GM23338 (cell line): ENCODE measurements at regions not wholly inside any gene's neighbourhood (a gene's known extent, or its start where the extent isn't known, plus 50 kb on each side); places are given as distances from the start of the nearest gene placed in this dataset.

Experiments
- ATAC-seq: fragments of 200-7000 bp; cut with Tn5 transposase; 3 replicates; pipeline ENCODE4 v1.9.1; 2020
- DNase-seq: peaks from one replicate; pipeline ENCODE4 v3.0.0-alpha.2; 2015; ENCODE audit warnings: low spot score
- H2AFZ ChIP-seq: fragments of 200-600 bp; sonication (generic); 2 replicates; pipeline ENCODE4 v1.8.0; 2016; ENCODE audit warnings: antibody characterized with exemption, mild to moderate bottlenecking, moderate library complexity
- H3F3A ChIP-seq: fragments of 200-600 bp; sonication (generic); replicated peaks from 2 replicates; pipeline ENCODE4 v1.8.0; 2017; ENCODE audit warnings: antibody characterized with exemption, mixed run types, low read depth
- H3K27ac ChIP-seq: fragments of 200-600 bp; sonication (generic); 2 replicates; pipeline ENCODE4 v1.6.1; 2016; ENCODE audit warnings: low read depth
- H3K27me3 ChIP-seq: fragments of 200-600 bp; sonication (generic); 2 replicates; pipeline ENCODE4 v1.8.0; 2016; ENCODE audit warnings: mild to moderate bottlenecking, mixed run types, moderate library complexity; ENCODE audit not compliant: insufficient read depth
- H3K36me3 ChIP-seq: fragments of 200-600 bp; sonication (generic); 2 replicates; pipeline ENCODE4 v1.8.0; 2016; ENCODE audit warnings: mild to moderate bottlenecking; ENCODE audit not compliant: insufficient read depth
- H3K4me1 ChIP-seq: fragments of 200-600 bp; sonication (generic); 2 replicates; pipeline ENCODE4 v1.8.0; 2016; ENCODE audit warnings: mild to moderate bottlenecking, moderate library complexity; ENCODE audit not compliant: insufficient read depth
- H3K4me2 ChIP-seq: fragments of 200-600 bp; sonication (generic); 2 replicates; pipeline ENCODE4 v1.7.1; 2017; ENCODE audit warnings: mixed run types
- H3K4me3 ChIP-seq: fragments of 200-600 bp; sonication (generic); 2 replicates; pipeline ENCODE4 v1.6.1; 2016; ENCODE audit warnings: mixed run types
- H3K79me2 ChIP-seq: fragments of 200-600 bp; sonication (generic); replicated peaks from 2 replicates; pipeline ENCODE4 v1.8.0; 2017; ENCODE audit warnings: mild to moderate bottlenecking; ENCODE audit not compliant: insufficient read depth
- H3K9me2 ChIP-seq: fragments of 200-600 bp; sonication (generic); 2 replicates; pipeline ENCODE4 v1.8.0; 2017; ENCODE audit not compliant: insufficient read depth
- H4K20me1 ChIP-seq: fragments of 200-600 bp; sonication (generic); replicated peaks from 2 replicates; pipeline ENCODE4 v1.8.0; 2017; ENCODE audit warnings: mild to moderate bottlenecking; ENCODE audit not compliant: insufficient read depth
- H3K27ac Mint-ChIP-seq: 2 replicates; pipeline ENCODE4 v1.8.0; 2020; ENCODE audit warnings: inconsistent platforms, mild to moderate bottlenecking, moderate library complexity, mixed read lengths
- H3K27me3 Mint-ChIP-seq: 3 replicates; pipeline ENCODE4 v1.8.0; 2022; ENCODE audit warnings: low read depth, mild to moderate bottlenecking, moderate library complexity, mixed read lengths, inconsistent platforms; ENCODE audit not compliant: insufficient read depth, poor library complexity
- H3K36me3 Mint-ChIP-seq: 3 replicates; pipeline ENCODE4 v1.8.0; 2021; ENCODE audit warnings: low read depth, mild to moderate bottlenecking, inconsistent platforms, moderate library complexity, mixed read lengths
- H3K4me1 Mint-ChIP-seq: 3 replicates; pipeline ENCODE4 v1.8.0; 2020; ENCODE audit warnings: mild to moderate bottlenecking, inconsistent platforms, mixed read lengths
- H3K4me3 Mint-ChIP-seq: 3 replicates; pipeline ENCODE4 v1.8.0; 2021; ENCODE audit warnings: moderate library complexity, mild to moderate bottlenecking, inconsistent platforms, mixed read lengths
- H3K9me3 Mint-ChIP-seq: 3 replicates; pipeline ENCODE4 v1.8.0; 2020; ENCODE audit warnings: moderate library complexity, mild to moderate bottlenecking, inconsistent platforms, mixed read lengths
- CREB1 ChIP-seq: fragments of 250-450 bp; sonication (Bioruptor Pico); IDR thresholded peaks from 2 replicates; pipeline ENCODE4 v1.5.0; 2020; ENCODE audit warnings: low read depth, mild to moderate bottlenecking, moderate library complexity
- EZH2 ChIP-seq: fragments of 200-600 bp; sonication (generic); IDR thresholded peaks from one replicate; pipeline ENCODE4 v1.8.0; 2017; ENCODE audit warnings: antibody characterized with exemption, mild to moderate bottlenecking, low read depth; ENCODE audit not compliant: unreplicated experiment
- EZH2phosphoT487 ChIP-seq: fragments of 200-600 bp; sonication (generic); IDR thresholded peaks from one replicate; pipeline ENCODE4 v1.8.1; 2018; ENCODE audit warnings: antibody characterized with exemption; ENCODE audit not compliant: unreplicated experiment
- JUNB ChIP-seq: IDR thresholded peaks from one replicate; pipeline ENCODE4 v1.6.1; 2016; ENCODE audit warnings: antibody characterized with exemption; ENCODE audit not compliant: unreplicated experiment
- NANOG ChIP-seq: IDR thresholded peaks from 2 replicates; pipeline ENCODE4 v1.6.1; 2016; ENCODE audit warnings: antibody characterized with exemption, borderline replicate concordance
- POLR2AphosphoS5 ChIP-seq: IDR thresholded peaks from 2 replicates; pipeline ENCODE4 v1.6.1; 2016; ENCODE audit warnings: antibody characterized with exemption, low read depth
- STAT1 ChIP-seq: IDR thresholded peaks from one replicate; pipeline ENCODE4 v1.6.1; 2016; ENCODE audit warnings: antibody characterized with exemption; ENCODE audit not compliant: unreplicated experiment
- ZNF114 ChIP-seq: fragments of 250-450 bp; sonication (Bioruptor Pico); IDR thresholded peaks from 2 replicates; pipeline ENCODE4 v1.5.0; 2020; ENCODE audit warnings: mild to moderate bottlenecking, moderate library complexity
- ZNF331 ChIP-seq: fragments of 250-450 bp; sonication (Bioruptor Pico); IDR thresholded peaks from 2 replicates; pipeline ENCODE4 v1.5.0; 2020; ENCODE audit warnings: low read depth, mild to moderate bottlenecking, moderate library complexity
- TF ChIP-seq, protein P1 (sequence below): IDR thresholded peaks from one replicate; pipeline ENCODE4 v1.6.1; 2018; ENCODE audit warnings: antibody characterized with exemption; ENCODE audit not compliant: unreplicated experiment
- TF ChIP-seq, protein P2 (sequence below), 2 experiments: fragments of 200-600 bp in 1 of 2; sonication (generic) in 1 of 2; conservative IDR thresholded peaks; 2 replicates each; pipeline versions ENCODE4 v1.5.1 to v1.6.1; 2016 to 2017; ENCODE audit warnings: antibody characterized with exemption in 2 of 2, low read depth in 2 of 2, mild to moderate bottlenecking in 2 of 2, moderate library complexity in 1 of 2
- TF ChIP-seq, protein P3 (sequence below): IDR thresholded peaks from 2 replicates; pipeline ENCODE4 v1.6.1; 2016; ENCODE audit warnings: antibody characterized with exemption

DNA sequence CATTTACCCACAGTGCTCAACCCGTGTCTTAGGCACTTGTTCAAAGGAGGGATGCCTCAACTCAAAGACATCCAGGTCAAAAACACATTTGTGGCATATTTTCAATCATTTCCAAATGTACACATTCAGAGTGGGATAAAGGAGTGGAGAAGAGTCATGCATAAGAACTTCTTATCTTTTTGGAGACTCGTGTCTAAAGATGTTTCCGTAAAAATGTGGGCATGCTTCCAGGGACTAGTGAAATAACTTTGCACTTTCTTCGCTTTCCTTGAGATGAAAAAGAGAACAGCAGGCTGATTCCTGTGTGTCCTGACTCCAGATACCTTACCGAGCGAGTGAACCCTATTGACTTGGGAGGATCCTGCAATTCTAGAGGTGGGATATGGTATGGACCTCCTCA is 256.6 kb upstream of the KCNJ16 start (continued):
- TF ChIP-seq, protein P1, sequence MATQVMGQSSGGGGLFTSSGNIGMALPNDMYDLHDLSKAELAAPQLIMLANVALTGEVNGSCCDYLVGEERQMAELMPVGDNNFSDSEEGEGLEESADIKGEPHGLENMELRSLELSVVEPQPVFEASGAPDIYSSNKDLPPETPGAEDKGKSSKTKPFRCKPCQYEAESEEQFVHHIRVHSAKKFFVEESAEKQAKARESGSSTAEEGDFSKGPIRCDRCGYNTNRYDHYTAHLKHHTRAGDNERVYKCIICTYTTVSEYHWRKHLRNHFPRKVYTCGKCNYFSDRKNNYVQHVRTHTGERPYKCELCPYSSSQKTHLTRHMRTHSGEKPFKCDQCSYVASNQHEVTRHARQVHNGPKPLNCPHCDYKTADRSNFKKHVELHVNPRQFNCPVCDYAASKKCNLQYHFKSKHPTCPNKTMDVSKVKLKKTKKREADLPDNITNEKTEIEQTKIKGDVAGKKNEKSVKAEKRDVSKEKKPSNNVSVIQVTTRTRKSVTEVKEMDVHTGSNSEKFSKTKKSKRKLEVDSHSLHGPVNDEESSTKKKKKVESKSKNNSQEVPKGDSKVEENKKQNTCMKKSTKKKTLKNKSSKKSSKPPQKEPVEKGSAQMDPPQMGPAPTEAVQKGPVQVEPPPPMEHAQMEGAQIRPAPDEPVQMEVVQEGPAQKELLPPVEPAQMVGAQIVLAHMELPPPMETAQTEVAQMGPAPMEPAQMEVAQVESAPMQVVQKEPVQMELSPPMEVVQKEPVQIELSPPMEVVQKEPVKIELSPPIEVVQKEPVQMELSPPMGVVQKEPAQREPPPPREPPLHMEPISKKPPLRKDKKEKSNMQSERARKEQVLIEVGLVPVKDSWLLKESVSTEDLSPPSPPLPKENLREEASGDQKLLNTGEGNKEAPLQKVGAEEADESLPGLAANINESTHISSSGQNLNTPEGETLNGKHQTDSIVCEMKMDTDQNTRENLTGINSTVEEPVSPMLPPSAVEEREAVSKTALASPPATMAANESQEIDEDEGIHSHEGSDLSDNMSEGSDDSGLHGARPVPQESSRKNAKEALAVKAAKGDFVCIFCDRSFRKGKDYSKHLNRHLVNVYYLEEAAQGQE: no peak
- TF ChIP-seq POLR2AphosphoS5 (no peak), CREB1 (CRISPR knock-in tag) (no peak), NANOG (no peak), ZNF331 (no peak), ZNF114 (no peak), EZH2phosphoT487 (no peak), EZH2 (no peak), STAT1 (no peak)
- TF ChIP-seq, protein P2, sequence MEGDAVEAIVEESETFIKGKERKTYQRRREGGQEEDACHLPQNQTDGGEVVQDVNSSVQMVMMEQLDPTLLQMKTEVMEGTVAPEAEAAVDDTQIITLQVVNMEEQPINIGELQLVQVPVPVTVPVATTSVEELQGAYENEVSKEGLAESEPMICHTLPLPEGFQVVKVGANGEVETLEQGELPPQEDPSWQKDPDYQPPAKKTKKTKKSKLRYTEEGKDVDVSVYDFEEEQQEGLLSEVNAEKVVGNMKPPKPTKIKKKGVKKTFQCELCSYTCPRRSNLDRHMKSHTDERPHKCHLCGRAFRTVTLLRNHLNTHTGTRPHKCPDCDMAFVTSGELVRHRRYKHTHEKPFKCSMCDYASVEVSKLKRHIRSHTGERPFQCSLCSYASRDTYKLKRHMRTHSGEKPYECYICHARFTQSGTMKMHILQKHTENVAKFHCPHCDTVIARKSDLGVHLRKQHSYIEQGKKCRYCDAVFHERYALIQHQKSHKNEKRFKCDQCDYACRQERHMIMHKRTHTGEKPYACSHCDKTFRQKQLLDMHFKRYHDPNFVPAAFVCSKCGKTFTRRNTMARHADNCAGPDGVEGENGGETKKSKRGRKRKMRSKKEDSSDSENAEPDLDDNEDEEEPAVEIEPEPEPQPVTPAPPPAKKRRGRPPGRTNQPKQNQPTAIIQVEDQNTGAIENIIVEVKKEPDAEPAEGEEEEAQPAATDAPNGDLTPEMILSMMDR (conservative IDR thresholded peaks at IDR 0.05; ENCODE audit: low read depth in 2 of 2): no peak
- TF ChIP-seq, protein P3, sequence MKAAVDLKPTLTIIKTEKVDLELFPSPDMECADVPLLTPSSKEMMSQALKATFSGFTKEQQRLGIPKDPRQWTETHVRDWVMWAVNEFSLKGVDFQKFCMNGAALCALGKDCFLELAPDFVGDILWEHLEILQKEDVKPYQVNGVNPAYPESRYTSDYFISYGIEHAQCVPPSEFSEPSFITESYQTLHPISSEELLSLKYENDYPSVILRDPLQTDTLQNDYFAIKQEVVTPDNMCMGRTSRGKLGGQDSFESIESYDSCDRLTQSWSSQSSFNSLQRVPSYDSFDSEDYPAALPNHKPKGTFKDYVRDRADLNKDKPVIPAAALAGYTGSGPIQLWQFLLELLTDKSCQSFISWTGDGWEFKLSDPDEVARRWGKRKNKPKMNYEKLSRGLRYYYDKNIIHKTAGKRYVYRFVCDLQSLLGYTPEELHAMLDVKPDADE: no peak

DNA sequence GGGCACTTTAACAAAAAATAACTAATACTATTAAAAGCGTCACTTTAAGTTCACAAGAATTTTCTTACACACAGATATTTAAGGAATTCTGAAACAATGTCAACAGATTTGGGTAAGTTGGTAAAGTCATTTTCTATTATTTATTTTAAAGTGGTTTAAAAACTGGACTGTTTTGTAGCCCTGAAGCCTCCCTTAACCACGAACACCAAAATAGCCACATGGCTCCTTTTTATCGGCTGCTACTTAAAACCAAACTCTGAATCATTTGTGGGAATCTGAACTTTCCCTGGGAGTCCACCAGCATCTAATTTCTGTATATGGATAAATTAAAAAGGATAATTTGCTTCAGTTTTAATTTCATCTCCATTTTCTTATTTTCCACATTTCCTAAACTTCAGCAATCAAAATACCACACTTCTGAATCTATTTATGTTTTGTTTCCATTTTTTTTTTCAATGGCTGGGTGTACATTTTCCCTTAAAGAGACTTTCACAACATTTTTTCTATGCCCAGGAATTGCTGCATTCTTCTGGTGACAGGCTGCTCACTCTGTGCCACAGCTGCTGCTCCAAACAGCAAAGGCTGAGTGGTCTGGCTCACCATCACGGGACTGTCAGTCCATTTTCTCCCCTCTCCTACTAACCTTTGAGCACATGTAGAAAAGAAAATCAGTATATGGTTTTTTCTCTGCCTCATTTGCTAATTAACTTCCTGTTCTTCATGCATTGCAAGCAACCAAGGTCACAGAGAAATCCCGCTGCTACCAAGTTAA is 255.5 kb upstream of the KCNJ16 start:
- Histone ChIP-seq H2AFZ (no peak overlapping the region), H3F3A (no peaks in the 10 kb centered on the region), H4K20me1 (no peaks in the 10 kb centered on the region), H3K27ac (no peak overlapping the region), H3K9me2 (no peaks in the 10 kb centered on the region), H3K36me3 (no peaks in the 10 kb centered on the region), H3K79me2 (no peaks in the 10 kb centered on the region), H3K4me3 (no peak overlapping the region), H3K4me2 (no peak overlapping the region), H3K4me1 (no peaks in the 10 kb centered on the region), H3K27me3 (no peaks in the 10 kb centered on the region)
- Mint-ChIP-seq H3K36me3 (no peaks in the 10 kb centered on the region; the same call in 2 of the 3 replicates), H3K4me3 (no peak overlapping the region), H3K27me3 (peaks cover 1% of the 10 kb centered on the region), H3K9me3 (peaks cover 14% of the 10 kb centered on the region), H3K4me1 (no peaks in the 10 kb centered on the region), H3K27ac (no peak overlapping the region)
- DNase-seq: no peak
- ATAC-seq: no peak
- TF ChIP-seq STAT1 (no peak), ZNF114 (no peak), JUNB (no peak), NANOG (no peak), ZNF331 (no peak), EZH2phosphoT487 (no peak), CREB1 (CRISPR knock-in tag) (no peak)
- TF ChIP-seq, protein P3: no peak
- TF ChIP-seq, protein P1: no peak
